GM13976 (cell line): ENCODE measurements at regions not wholly inside any gene's neighbourhood (a gene's known extent, or its start where the extent isn't known, plus 50 kb on each side); places are given as distances from the start of the nearest gene placed in this dataset.

Experiments
- DNase-seq: peaks from one replicate; pipeline ENCODE4 v3.0.0; 2012; ENCODE audit warnings: low spot score
- CTCF ChIP-seq: IDR thresholded peaks from 2 replicates; pipeline ENCODE4 v1.5.1; 2012; ENCODE audit warnings: borderline replicate concordance, mild to moderate bottlenecking; ENCODE audit not compliant: insufficient read depth; ENCODE audit errors: extremely low read depth, missing control alignments, control extremely low read depth
- in situ Hi-C: fragments of 300-500 bp; cut with MboI; formaldehyde crosslinking; loops from one replicate; pipeline ENCODE4 v1.12.0; 2022; ENCODE audit warnings: low sequenced_read_pairs, mixed read lengths, inconsistent platforms; ENCODE audit not compliant: unreplicated experiment

GRCh38 chr4:8682296-8682695, 89.7 kb downstream of the CPZ start:
- in situ Hi-C loops = no loop called here
- no peak for DNase-seq

GRCh38 chr4:8681391-8681790, 88.8 kb downstream of the CPZ start:
- DNase-seq = no peak
- in situ Hi-C loops = no loop called here
- TF ChIP-seq CTCF = no peak

More at GRCh38 chr4:8682296-8682695, 89.7 kb downstream of the CPZ start:
- no peak for TF ChIP-seq CTCF

GRCh38 chr4:8679032-8679431, 86.5 kb downstream of the CPZ start:
- DNase-seq = no peak
- in situ Hi-C loops = no loop called here
- TF ChIP-seq CTCF = no peak

- no peak for TF ChIP-seq CTCF
- no peak for DNase-seq
- in situ Hi-C loops = no loop called here
Observed at GRCh38 chr4:8676676-8677075, 84.1 kb downstream of the CPZ start.

GRCh38 chr4:8675906-8676305, 83.3 kb downstream of the CPZ start:
- TF ChIP-seq CTCF = no peak
- DNase-seq = no peak
- in situ Hi-C loops = no loop called here

- no peak for DNase-seq
- TF ChIP-seq CTCF = no peak
- in situ Hi-C loops = no loop called here
Observed at GRCh38 chr4:8675383-8675782, 82.8 kb downstream of the CPZ start.
